ENCODE measurements at regions not wholly inside any gene's neighbourhood (a gene's known extent, or its start where the extent isn't known, plus 50 kb on each side); places are given as distances from the start of the nearest gene placed in this dataset.

GRCh38 chr6:78808356-78808891 is 58.9 kb upstream of the IRAK1BP1 start:
- no peak for DNase-seq (ENCODE audit: low read depth)
- no peak for TF ChIP-seq CTCF (conservative IDR thresholded peaks at IDR 0.05; ENCODE audit: low read depth, low read length)
- H3K4me3 ChIP-seq (ENCODE audit: low read depth, low read length): no peak overlapping the region

- no peak for DNase-seq (ENCODE audit: low read depth)
- no peak overlapping the region for H3K4me3 ChIP-seq (ENCODE audit: low read depth, low read length)
- no peak for TF ChIP-seq CTCF (conservative IDR thresholded peaks at IDR 0.05; ENCODE audit: low read depth, low read length)
These were observed 58.4 kb upstream of the IRAK1BP1 start for GRCh38 chr6:78808933-78809332.

- H3K4me3 ChIP-seq (ENCODE audit: low read depth, low read length): no peak overlapping the region
- TF ChIP-seq CTCF (conservative IDR thresholded peaks at IDR 0.05; ENCODE audit: low read depth, low read length): peak; percentile 82
- DNase-seq (ENCODE audit: low read depth): peak; percentile 75
These were observed 57.2 kb upstream of the IRAK1BP1 start for GRCh38 chr6:78810146-78810545.

DNA sequence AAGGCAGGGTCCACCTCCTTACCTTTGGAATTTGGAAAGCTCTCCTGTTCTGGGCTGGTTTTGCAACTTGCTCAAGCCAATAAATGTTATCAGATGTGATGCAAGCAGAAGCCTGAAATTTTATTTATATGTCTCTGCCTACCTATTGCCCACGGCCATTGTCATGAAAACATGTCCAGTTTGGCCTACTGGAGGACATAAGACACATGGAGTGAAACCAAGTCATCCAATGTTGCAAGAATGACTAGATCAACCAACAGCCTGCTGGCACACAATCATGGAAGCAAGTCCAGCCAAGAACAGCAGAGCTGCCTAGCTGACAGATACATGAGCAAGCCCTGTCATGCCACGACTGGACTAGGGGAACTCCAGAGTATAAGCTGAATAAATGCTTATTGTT is 56.7 kb upstream of the IRAK1BP1 start:
- TF ChIP-seq CTCF (conservative IDR thresholded peaks at IDR 0.05; ENCODE audit: low read depth, low read length): no peak
- DNase-seq (ENCODE audit: low read depth): peak; percentile 16
- no peak overlapping the region for H3K4me3 ChIP-seq (ENCODE audit: low read depth, low read length)

All from choroid plexus epithelial cell (primary cell).